Transverse colon (tissue), 4 donors: ENCODE measurements at regions not wholly inside any gene's neighbourhood (a gene's known extent, or its start where the extent isn't known, plus 50 kb on each side); places are given as distances from the start of the nearest gene placed in this dataset.

Source experiments
- POLR2A ChIP-seq: fragments of 450-650 bp; IDR thresholded peaks from one replicate; pipeline ENCODE4 v1.6.1; 2016; ENCODE audit warnings: antibody characterized with exemption, mild to moderate bottlenecking, moderate library complexity
- POLR2AphosphoS5 ChIP-seq, 3 donors: sonication (generic); formaldehyde crosslinking; IDR thresholded peaks; one replicate each; pipeline ENCODE4 v1.6.1; 2016; ENCODE audit warnings: antibody characterized with exemption in 3 of 3
- TF ChIP-seq, protein P1 (sequence below), 5 experiments: fragments of 200-600 bp in 3 of 5; fragments of 450-650 bp in 2 of 5; sonication (generic) in 3 of 5; IDR thresholded peaks; 1 replicate in 2 of 5; 2 replicates in 3 of 5; pipeline ENCODE4 v1.5.1; 2016 to 2017; ENCODE audit warnings: antibody characterized with exemption in 5 of 5, inconsistent platforms in 3 of 5, mild to moderate bottlenecking in 2 of 5, moderate library complexity in 1 of 5

DNA sequence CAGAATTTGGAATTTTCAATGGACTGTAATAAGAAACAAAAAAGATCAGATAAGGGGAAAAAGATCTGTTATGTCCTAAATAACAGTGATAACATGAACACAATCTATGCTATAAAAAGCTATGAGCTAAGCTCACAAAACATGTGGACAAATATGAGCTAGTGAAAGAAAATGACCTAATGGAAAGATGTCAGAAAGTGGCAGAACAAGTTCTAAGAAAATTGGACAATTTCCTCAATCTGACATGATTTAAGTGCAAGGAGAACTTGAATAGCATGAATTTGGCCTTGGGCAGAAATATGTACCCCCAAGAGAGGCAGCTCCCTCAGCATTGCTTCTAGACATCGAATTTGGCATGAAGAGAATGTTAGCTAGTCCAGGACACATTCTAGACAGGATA is 212.0 kb upstream of the PGR start:
- TF ChIP-seq POLR2A (no peak), POLR2AphosphoS5 (IDR thresholded peaks at IDR 0.05) (no peak)
- TF ChIP-seq, protein P1, sequence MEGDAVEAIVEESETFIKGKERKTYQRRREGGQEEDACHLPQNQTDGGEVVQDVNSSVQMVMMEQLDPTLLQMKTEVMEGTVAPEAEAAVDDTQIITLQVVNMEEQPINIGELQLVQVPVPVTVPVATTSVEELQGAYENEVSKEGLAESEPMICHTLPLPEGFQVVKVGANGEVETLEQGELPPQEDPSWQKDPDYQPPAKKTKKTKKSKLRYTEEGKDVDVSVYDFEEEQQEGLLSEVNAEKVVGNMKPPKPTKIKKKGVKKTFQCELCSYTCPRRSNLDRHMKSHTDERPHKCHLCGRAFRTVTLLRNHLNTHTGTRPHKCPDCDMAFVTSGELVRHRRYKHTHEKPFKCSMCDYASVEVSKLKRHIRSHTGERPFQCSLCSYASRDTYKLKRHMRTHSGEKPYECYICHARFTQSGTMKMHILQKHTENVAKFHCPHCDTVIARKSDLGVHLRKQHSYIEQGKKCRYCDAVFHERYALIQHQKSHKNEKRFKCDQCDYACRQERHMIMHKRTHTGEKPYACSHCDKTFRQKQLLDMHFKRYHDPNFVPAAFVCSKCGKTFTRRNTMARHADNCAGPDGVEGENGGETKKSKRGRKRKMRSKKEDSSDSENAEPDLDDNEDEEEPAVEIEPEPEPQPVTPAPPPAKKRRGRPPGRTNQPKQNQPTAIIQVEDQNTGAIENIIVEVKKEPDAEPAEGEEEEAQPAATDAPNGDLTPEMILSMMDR (IDR thresholded peaks at IDR 0.05) = no peak
